ENCODE measurements at regions not wholly inside any gene's neighbourhood (a gene's known extent, or its start where the extent isn't known, plus 50 kb on each side); places are given as distances from the start of the nearest gene placed in this dataset.

GRCh38 chr7:42625421-42625820 lies 286.4 kb downstream of the C7orf25 start:
- TF ChIP-seq CTCF (IDR thresholded peaks at IDR 0.05; ENCODE audit: low read depth, low read length): no peak
- CTCF ChIA-PET: no interaction called here
- Histone ChIP-seq H3K9me3 (ENCODE audit: control insufficient read depth, insufficient read depth, low read length) (no peaks in the 10 kb centered on the region), H3K27me3 (ENCODE audit: control insufficient read depth, insufficient read depth, low read length) (no peaks in the 10 kb centered on the region), H3K27ac (ENCODE audit: low read depth, low read length) (no peak overlapping the region), H3K4me3 (ENCODE audit: low read depth, low read length) (no peak overlapping the region)
- POLR2A ChIA-PET: no interaction called here
- no peak for DNase-seq (ENCODE audit: low read depth, low spot score)

DNA sequence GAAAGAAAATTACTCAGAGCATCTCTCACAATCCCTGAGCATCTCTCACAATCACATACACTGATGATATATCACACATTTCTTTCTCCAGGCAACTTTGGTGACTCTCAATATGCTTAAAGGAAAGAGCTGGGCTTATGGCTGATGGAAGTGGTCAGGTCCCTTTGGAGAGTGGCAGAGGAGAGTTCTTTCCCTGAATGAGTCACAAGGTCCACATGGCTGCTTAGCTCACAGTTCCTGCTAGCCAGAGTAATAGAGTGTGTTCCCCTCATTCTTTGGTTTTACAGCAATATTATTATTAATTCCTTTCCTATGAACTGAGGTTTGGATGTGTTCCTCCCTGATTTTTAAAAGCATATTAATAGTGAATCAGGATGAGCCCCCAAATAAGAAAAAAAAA lies 287.4 kb downstream of the C7orf25 start:
- Histone ChIP-seq H3K27ac (ENCODE audit: low read depth, low read length) (no peak overlapping the region), H3K4me3 (ENCODE audit: low read depth, low read length) (no peak overlapping the region), H3K9me3 (ENCODE audit: control insufficient read depth, insufficient read depth, low read length) (no peaks in the 10 kb centered on the region), H3K27me3 (ENCODE audit: control insufficient read depth, insufficient read depth, low read length) (no peaks in the 10 kb centered on the region)
- TF ChIP-seq CTCF (IDR thresholded peaks at IDR 0.05; ENCODE audit: low read depth, low read length): no peak
- ChIA-PET CTCF (interaction anchor here (1.1 kb wide), 2 partner anchors 644 to 683 kb away, joined by 3 read pairs; no protein-coding TSS in a partner anchor), POLR2A (no interaction called here)
- no peak for DNase-seq (ENCODE audit: low read depth, low spot score)

GRCh38 chr7:42621543-42622219 lies 290.2 kb downstream of the C7orf25 start:
- no peaks in the 10 kb centered on the region for H3K9me3 ChIP-seq (ENCODE audit: control insufficient read depth, insufficient read depth, low read length)
- no peaks in the 10 kb centered on the region for H3K27me3 ChIP-seq (ENCODE audit: control insufficient read depth, insufficient read depth, low read length)
- CTCF ChIA-PET: no interaction called here
- no peak overlapping the region for H3K4me3 ChIP-seq (ENCODE audit: low read depth, low read length)
- H3K27ac ChIP-seq (ENCODE audit: low read depth, low read length): no peak overlapping the region
- DNase-seq (ENCODE audit: low read depth, low spot score): no peak
- POLR2A ChIA-PET: interaction anchor here (0.8 kb wide), 1 partner anchor 35 kb away, joined by 3 read pairs; no protein-coding TSS in a partner anchor
- no peak for TF ChIP-seq CTCF (IDR thresholded peaks at IDR 0.05; ENCODE audit: low read depth, low read length)

GRCh38 chr7:42618651-42619360 lies 293.1 kb downstream of the C7orf25 start:
- POLR2A ChIA-PET: no interaction called here
- DNase-seq (ENCODE audit: low read depth, low spot score): no peak
- Histone ChIP-seq H3K27ac (ENCODE audit: low read depth, low read length) (no peak overlapping the region), H3K27me3 (ENCODE audit: control insufficient read depth, insufficient read depth, low read length) (no peaks in the 10 kb centered on the region), H3K4me3 (ENCODE audit: low read depth, low read length) (no peak overlapping the region), H3K9me3 (ENCODE audit: control insufficient read depth, insufficient read depth, low read length) (no peaks in the 10 kb centered on the region)
- CTCF ChIA-PET: no interaction called here
- TF ChIP-seq CTCF (IDR thresholded peaks at IDR 0.05; ENCODE audit: low read depth, low read length): no peak

GRCh38 chr7:42617806-42618457 lies 293.9 kb downstream of the C7orf25 start:
- Histone ChIP-seq H3K9me3 (ENCODE audit: control insufficient read depth, insufficient read depth, low read length) (no peaks in the 10 kb centered on the region), H3K4me3 (ENCODE audit: low read depth, low read length) (no peak overlapping the region), H3K27ac (ENCODE audit: low read depth, low read length) (no peak overlapping the region), H3K27me3 (ENCODE audit: control insufficient read depth, insufficient read depth, low read length) (no peaks in the 10 kb centered on the region)
- ChIA-PET CTCF (no interaction called here), POLR2A (no interaction called here)
- no peak for TF ChIP-seq CTCF (IDR thresholded peaks at IDR 0.05; ENCODE audit: low read depth, low read length)
- DNase-seq (ENCODE audit: low read depth, low spot score): no peak
